GM19395 (cell line): ENCODE measurements at regions not wholly inside any gene's neighbourhood (a gene's known extent, or its start where the extent isn't known, plus 50 kb on each side); places are given as distances from the start of the nearest gene placed in this dataset.
A peak's percentile ranks its signal among the peaks of the same experiment; 100 is the strongest.

ENCODE experiments used
- ATAC-seq: cut with Tn5 transposase; IDR thresholded peaks from one replicate; pipeline ENCODE4 v1.9.1; 2021; ENCODE audit warnings: mild to moderate bottlenecking, moderate library complexity; ENCODE audit not compliant: unreplicated experiment

DNA sequence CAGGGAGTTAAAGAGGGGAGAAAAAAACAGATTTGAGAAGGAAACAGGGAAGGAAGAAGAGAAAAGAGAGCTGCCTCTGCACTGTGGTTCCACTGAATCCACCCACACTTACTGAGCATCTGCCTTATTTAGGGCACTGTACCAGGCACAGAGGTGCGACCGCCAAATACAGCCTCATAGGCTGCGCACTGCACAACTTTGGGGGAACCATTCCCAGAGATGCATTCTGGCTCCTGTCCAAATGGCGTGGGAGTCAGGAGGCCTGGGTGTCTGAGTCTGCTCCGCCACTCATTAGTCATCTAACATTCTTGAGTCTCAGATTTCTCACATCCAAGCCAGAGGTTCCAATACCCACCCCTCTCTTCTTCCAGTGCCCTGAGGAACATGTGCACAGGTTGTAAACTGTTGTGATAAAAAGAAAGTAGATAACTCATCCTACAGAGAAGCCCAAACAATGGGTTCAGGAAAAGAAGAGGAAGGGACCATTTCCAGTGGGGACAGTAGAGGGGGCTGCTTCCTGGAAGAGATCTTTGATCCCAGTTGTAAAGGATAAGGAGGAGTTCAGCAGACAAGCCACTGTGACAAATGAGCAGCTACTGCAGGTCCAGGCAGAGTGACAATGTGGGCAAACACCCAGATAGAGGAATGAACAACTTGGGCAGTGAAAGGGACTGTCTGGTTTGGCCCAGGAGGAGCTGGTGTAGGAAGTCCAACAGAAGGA is 254.6 kb downstream of the UACA start:
- no peak for ATAC-seq

DNA sequence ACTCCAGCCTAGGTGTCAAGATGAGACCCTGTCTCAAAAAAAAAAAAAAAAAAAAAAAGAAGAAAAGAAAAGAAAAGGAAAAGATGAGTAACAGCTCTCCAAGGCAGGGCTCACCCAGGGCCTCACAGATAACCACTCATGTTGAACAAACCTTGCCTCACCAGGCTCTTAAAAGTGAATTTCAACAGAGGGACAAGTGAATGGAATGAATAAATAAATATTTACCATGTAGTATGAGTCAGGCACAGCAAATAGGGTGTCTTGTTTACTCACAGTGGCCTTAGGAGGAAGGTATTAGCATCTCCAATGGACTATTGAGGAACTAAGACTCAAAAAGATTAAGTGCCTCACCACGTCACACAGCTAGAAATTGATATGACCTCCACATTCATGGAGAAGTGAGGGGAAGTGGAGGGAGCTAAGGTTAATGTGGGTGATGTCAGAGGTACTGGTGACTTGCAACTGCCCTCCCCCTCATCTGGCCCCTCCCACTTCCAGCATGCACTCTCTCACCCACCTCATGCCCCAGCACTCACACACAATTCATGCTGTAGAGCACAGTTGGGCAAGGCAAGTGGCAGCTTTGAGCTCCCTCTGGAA is 255.5 kb downstream of the UACA start:
- no peak for ATAC-seq

DNA sequence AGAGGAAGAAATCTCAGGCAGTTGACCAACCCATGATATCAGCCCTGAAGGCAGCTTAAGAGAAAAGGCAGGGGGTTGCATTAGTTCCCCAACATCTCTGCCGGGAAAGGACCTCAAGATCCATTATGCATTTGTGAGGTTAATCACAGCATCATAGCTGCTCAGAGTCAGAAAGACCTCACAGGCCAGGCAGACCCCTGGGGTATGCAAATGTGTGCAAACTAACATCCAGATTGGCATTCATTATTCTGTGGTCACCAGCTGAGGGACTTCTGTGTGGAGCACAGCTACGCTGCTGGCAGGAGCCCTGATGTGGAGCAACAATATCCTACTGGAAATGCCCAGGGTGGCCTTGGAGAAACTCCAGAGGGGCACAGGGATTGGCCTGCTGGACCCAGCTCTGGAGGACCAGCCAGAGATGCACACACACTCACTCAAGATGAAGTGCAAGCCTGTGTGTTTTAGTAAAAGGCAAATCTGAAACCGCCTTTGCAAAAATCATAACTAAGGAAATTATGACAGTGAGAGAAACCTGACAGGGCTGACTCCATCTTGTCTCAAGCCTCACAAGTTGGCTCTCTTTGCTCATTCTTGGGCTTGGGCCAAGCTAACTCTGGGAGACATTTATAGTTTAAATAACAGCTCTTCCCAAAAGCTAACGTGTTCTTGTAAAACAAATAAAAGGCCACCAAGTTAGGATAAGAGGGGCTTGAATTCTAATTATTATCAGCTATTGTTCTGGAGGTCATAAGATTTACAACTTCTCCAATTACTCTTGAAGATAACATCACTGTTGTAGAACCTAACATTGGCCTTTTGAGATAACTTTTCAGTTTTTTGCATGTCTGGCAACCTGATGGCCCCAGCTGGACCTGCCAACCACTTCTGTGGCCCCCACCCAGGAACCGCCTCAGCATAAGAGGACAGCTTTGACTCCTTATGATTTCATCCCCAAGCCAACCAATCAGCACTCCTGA is 257.1 kb downstream of the UACA start:
- ATAC-seq = no peak

DNA sequence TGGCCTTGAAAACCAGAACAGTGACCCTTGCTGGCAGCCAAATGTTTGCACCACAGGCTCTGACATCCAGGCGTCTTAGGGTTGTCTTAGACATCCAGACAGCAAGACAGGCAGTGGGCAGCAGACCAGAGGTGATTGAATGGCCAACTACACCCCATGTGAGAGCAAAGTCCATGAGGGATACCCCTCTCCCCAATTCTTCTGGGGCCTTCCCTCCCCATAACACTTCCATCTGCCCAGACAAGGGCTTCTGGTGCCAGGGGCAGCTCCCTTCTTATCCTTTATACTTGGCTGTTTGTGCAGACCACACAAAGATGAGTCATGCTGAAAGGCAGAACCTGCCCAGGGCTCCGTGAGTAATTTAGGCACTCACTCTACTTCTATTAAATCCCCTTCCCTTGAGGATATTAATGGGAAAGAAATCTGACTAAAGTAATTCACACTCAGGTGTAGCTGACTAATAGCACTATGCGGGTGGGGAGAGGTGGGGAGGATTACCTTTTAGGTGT is 257.9 kb downstream of the UACA start:
- ATAC-seq = no peak

DNA sequence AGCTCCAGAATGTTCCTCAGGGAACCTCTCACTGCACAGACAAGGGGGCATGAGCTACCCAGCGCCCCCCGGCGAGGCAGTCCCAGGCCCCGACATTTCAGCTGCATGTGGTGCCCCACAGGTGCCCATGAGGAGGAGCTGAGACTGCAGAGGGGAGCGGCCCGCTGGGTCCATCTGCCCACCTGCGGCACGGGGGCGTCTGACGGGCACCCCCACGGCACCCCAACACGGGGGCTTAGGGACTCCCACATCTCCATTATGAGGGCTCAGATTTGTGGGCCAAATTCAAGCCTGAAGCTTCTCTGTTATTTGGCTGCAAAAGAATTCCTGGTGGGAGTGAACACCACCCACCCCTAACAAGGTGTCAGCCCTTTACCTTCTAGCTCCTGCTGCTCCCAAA is 258.4 kb downstream of the UACA start:
- ATAC-seq = no peak

DNA sequence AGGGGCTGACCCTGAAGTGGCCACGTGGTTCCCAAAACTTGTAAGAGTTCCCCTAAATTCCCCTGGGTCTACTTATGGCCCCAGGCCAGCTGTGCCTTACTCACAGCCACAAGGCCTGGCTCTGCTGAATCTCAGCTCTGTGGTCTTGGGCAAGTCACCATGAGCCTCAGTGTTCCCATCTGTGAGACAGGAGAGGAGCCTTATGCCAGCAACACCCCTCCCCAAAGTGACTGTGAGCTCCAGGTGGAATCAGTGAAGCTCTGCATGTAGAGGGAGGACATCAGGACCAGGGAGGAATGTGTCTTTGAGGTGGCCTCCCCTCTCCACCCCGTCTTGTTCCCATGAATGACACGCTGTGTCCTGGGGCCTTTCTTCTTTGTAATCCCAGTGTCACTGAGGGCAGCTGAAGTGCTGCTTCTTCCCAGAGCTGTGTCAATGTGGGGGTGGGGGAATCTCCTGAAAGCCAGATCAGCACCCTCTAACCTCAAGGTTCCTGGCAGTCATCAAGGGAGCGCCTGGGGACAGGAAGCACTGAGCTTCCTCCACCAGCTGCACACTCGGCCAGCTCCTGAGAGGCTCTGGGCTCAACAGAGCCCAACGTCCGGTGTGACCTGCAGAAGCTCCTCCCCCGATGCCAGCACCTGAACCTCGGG is 258.9 kb downstream of the UACA start:
- ATAC-seq = peak; percentile 51

DNA sequence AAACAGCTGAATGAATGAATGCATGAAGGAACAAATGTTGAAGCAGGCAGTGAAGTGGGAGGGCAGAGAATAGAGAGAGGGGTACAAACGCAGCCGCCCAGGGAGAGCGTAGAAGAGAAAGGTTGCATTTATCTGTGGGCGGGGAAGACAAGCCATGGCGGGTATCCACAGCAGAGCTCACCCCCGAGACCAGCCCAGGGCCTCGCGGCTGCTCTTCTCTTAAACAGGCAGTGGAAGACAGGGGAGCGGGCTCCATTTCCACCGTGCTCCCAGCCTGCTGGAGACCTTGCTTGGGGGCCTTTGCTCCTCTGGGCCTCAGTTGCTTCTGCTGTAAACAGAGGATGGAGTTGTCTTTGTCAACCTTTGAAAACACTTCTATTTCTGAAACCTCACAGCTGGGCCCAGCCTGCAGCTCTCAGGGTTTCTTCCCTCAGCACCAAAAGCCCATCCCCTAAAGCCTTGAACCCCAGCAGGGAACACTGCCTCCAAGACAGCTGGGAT is 259.5 kb downstream of the UACA start:
- no peak for ATAC-seq

DNA sequence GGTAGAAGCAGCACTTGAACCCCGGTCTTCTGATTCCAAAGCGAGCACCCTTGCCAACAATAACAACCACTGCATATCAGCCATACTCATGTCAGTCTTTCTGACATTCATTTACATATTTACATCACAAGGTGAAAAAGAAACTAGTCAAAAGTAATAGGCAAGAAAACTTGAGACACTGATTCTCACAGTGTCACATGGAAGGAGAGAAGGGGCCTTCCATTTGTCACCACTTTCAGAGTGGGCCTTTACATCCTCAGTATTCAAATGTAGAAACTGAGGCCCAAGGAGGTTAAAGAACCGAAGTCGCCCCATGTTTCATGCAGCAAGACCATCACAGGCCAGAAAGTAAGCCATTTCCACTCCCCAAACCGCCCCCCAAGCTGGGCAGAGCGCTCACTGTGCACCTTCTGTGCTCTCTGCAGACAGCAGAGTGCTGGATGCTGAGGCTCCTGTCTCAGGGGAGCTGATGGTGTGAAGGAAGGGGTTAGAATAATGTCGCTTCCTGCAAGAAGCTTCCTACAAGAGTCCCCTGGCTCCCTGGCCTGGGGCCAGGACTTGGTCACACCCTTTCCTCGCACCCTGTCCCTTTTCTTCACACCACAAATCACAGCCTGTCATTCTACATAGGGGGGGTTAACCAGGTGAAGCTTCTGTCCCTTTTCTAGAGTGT is 260.1 kb downstream of the UACA start:
- ATAC-seq = peak; percentile 35

DNA sequence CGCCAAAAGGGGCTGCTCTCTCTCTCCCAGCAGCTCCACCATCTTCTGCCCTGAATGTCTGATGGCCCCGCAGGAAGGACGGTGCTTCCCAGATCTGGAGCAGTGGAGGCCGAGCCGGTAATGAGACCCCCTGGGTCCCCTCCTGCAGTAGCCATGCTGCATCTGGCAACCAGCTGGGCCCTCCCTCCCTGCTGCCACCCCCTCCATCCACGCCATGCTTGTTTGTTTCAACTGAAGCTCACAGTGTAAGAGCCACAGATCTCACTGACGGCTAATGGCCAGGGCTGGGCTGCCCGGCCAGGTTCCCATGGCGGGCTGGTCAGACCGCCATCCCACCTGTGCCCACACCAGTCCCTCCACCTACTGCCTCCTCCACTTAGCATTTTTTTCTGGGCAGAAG is 260.8 kb downstream of the UACA start:
- no peak for ATAC-seq

DNA sequence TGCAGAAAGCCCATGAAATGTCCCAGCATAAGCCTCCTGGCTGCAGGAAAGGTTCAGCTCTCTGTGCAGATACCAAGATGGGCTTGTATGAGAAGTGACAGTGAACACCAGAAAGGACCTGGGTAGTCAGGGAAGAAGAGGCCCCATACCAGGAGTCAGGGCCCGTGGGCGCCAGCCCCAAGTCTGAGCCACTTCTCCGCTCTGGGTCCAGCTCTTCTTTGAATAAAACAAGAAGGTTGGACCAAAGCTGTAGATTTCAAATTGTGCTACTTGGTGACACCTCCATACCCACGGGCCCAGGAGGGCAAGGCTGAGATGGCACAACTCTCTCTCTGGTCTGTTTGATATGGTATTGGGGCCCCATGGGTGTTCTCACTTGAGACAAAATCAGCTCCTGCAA is 261.5 kb downstream of the UACA start:
- no peak for ATAC-seq

DNA sequence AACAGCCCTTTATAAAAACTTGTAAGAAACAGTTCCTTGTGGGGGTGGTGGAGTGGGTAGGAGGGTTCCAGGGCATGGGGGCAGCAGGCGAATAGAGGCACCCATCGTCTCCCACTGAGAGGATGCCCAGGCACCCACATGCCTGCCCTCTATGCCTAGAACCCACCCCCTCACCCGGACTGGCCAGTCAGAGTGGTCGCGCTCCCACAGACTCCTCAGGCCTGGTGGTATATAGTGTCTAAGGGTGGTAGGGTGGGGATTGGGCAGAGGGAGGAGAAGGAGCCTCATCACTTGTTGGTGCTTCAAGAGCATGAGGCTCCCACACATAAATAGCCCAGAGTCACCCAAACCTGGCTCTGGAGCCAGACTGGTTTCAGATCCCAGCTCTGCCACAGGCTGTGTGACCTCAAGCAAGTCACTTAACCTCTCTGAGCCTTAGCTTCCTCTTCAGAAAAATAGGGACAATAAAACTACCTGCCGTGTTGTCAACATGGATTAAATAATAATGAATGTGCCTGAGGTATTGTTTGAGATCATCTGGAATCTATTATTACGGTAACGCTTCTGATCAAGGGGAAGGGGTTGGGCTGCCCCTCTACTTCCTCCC is 262.1 kb downstream of the UACA start:
- ATAC-seq = no peak

DNA sequence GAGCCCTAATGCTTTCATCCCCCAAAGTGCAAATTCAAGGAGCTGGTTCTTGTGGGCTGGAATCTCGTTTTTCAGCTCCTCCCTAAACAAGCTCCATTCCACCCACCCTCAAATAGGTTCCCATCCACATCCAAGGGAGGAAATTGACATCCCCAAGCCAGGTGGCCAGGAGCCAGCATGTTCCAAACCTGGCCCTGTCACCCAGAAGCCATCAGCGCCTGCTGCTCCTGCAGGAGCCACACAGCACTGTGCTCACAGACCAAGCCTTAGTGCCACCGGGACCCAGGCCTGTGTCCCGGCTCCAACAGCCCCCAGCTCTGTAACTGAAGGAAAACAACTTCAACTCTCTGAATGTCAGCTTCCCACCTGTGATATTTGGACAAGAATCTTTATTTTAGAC is 263.6 kb downstream of the UACA start:
- ATAC-seq = no peak

DNA sequence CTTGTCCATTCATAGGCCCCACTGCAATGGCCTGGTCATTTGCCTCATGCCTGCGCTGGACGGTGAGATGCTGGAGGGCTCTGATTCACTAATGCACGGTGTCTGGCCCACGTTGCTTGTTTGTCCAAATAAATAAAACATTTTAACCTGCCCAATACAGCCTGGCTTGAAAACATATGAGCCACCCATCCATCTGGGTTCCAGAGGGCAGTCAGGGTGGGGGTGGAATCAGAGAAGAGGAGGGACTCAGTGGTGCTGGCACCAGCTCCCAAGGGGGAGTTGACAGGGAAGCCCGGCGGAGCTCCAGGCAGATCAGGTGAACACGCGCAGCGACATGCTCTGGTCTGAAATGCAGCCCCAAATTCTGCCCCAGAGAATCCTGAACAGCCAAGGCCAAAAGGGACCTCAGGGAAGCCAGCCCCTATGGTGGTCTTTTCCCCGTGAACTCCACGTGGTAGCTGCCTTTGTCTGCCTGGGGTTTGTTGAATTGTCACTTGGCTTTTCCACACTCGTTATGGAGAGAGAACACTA is 265.2 kb downstream of the UACA start:
- no peak for ATAC-seq

DNA sequence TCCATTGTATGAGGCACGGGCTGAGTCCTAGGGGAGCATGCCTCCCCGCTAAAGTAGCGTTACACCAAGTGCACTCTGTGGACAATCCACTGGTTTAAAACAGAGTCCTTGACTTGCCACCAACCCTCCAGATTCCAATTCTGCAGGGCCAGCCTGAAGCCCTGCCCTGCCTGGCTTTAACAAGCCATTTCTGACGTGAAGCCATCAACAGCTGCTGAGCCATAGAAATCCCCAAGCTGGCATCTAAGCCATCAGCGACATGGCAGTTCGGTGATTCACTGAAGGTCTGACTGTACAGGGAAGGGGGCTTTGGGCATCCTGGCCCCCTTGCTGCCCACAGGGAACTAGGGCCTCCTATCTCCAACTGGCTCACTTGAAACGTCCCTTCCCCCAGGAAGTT is 265.7 kb downstream of the UACA start:
- no peak for ATAC-seq

DNA sequence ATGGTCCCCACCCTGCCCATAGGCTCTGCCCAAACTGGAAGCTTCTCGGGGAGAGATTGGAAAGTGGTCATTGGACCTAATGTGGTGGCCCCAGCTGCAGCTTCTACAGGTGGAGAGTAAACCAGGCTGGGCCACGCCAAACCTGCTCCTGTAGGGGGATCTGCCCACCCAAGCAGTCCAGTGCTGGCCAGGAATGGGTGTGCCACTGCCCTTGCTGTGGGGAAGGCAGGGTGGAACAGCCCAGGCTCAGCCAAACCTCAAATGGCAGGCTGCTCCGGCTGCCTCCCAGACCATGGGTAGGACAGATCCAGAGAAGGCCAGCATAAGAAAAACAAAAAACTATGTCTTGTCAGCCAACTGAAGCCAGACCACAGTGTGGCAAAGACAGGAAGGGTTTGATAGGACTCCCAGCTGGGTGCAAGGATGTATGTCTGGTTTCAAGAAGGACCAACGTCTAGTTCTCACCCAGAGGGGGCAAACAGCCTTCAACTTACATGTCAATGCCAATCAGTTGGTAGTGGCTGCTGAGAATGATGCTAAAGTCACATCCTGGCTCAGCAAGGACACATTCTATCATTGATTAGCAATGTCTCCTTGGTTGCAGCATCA is 267.3 kb downstream of the UACA start:
- no peak for ATAC-seq

DNA sequence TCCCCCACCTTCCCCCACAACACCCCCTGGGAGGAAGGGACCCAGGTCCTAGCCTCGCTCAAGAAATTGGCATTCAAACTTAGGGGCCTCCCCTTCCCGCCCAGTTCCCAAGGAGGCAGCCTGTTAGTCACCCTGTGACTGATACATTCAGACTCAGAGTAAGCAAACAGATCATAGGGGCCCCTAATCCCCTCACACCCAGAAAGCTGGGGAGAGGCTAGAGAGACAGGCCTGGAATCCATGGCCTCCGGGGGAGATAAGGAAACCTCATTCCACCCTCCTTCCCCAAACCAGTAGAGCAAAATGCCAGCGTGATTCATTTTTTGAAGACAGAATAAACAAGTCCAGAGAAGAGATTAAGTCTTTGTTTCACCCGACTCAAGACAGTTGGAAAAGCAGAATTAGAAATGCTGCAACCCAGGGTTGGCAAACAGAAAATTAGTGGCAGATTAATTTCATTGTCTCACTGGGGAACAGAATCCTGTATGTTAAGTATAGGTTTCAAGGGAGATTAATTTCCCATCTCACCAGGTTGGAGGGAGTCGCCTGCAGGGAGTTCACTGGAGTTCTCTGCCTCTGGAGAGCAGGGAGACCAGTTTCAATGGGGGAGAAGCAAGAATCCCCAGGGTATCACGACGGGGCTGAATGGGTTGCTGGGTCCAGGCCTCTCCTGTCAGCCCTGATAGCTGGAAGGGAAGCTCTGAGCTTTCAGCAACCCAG is 268.3 kb downstream of the UACA start:
- no peak for ATAC-seq

DNA sequence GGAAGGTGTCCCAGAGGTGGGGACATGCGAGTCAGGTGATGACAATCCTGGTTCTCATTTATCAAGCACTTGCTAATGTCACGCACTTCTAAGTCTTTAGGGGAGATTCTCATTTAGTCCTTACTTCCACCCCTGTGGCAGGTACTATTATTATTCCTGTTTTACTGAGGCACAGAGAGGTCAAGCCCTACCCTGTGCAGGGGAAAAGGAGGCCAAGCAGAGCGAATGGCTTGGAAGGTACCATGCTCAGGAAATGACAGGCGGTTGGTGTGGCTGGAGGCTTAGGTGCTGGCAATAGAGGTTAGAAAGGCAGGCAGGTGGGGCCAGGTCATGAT is 268.9 kb downstream of the UACA start:
- ATAC-seq = no peak

DNA sequence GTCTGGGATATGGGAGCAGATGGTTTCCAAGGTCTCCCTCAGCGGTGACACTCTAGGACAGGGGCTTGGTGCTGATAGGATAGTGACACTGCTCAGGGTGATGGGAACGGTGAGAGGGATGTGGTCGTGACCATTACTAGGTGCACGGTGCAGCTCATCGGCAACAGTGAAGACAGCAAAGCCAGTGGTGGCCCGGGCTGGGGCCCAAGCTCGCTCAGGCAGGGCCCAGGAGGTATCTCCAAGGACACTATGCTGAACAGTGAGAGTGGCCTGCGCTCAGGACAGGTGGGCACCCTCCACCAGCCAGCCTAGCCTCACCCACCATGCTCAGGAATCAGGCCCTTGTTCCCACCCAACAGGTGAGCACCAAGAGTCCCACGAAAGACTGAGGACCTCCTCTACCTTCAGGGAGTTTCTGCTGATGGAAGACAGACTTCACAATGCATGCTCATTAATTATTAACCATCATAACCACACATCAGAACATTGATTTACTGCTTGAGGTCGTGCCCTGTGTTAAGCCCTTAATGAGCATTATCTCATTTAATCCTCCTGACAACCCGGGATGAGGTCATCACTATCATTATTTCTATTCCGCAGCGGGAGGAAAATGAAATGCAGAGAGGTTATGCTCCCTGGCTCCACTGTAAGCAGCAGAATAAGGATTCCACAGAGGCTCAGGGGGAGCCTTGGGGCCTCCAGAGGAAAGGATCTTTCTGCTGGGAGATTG is 269.4 kb downstream of the UACA start:
- ATAC-seq = no peak
